A549 (cell line): ENCODE measurements at regions not wholly inside any gene's neighbourhood (a gene's known extent, or its start where the extent isn't known, plus 50 kb on each side); places are given as distances from the start of the nearest gene placed in this dataset.

Experiments used
- BHLHE40 ChIP-seq: IDR thresholded peaks from 2 replicates; pipeline ENCODE4 v1.6.1; 2012; ENCODE audit warnings: low read depth, low read length, inconsistent platforms
- CTCF ChIP-seq: fragments of >200 bp; sonication (Bioruptor Twin); formaldehyde crosslinking; IDR thresholded peaks from 3 replicates; pipeline ENCODE4 v1.5.1; 2016
- EHMT2 ChIP-seq: fragments of 200-600 bp; sonication (generic); IDR thresholded peaks from 2 replicates; pipeline ENCODE4 v1.6.1; 2016; ENCODE audit warnings: antibody characterized with exemption, low read depth, mild to moderate bottlenecking, moderate library complexity
- HDAC2 ChIP-seq: fragments of 200-600 bp; sonication (generic); IDR thresholded peaks from 2 replicates; pipeline ENCODE4 v1.6.1; 2016
- HMGXB4 ChIP-seq: fragments of 250-450 bp; sonication (Bioruptor Pico); IDR thresholded peaks from 2 replicates; pipeline ENCODE4 v1.5.0; 2021; ENCODE audit warnings: mild to moderate bottlenecking, moderate library complexity, borderline replicate concordance
- JUN ChIP-seq, 2 experiments: fragments of >200 bp; sonication (Bioruptor Twin); formaldehyde crosslinking; IDR thresholded peaks; 2 replicates in 1 of 2; 3 replicates in 1 of 2; pipeline ENCODE4 v1.6.1; 2016 to 2017
- POLR2A ChIP-seq: IDR thresholded peaks from 2 replicates; pipeline ENCODE4 v1.6.1; 2012; ENCODE audit warnings: mild to moderate bottlenecking, low read length
- RAD21 ChIP-seq, 2 experiments: fragments of >200 bp in 1 of 2; sonication (Bioruptor Twin) in 1 of 2; formaldehyde crosslinking in 1 of 2; IDR thresholded peaks in 1 of 2; conservative IDR thresholded peaks in 1 of 2; 2 replicates in 1 of 2; 3 replicates in 1 of 2; pipeline ENCODE4 v1.6.1; 2012 to 2018; ENCODE audit warnings: inconsistent platforms in 1 of 2
- REST ChIP-seq: fragments of 200-600 bp; sonication (generic); IDR thresholded peaks from 2 replicates; pipeline ENCODE4 v1.6.1; 2016; ENCODE audit warnings: antibody characterized with exemption, mild to moderate bottlenecking, moderate library complexity
- USF2 ChIP-seq: fragments of 450-650 bp; IDR thresholded peaks from 2 replicates; pipeline ENCODE4 v1.6.1; 2014; ENCODE audit warnings: antibody characterized with exemption

- TF ChIP-seq HDAC2 (no peak), CTCF (no peak), BHLHE40 (no peak), RAD21 (conservative IDR thresholded peaks at IDR 0.05 in 1 of 2, IDR thresholded peaks at IDR 0.05 in 1 of 2) (no peak), EHMT2 (no peak), REST (no peak), POLR2A (no peak), HMGXB4 (CRISPR knock-in tag) (no peak), USF2 (no peak), JUN (IDR thresholded peaks at IDR 0.05) (no peak)
These were observed 73.1 kb upstream of the BZW1 start for GRCh38 chr2:200738590-200738989.
